Left lung (tissue), 4 donors: ENCODE measurements at regions not wholly inside any gene's neighbourhood (a gene's known extent, or its start where the extent isn't known, plus 50 kb on each side); places are given as distances from the start of the nearest gene placed in this dataset.

ENCODE experiments used
- ATAC-seq: fragments of 200-7000 bp; cut with Tn5 transposase; one replicate; pipeline ENCODE4 v1.9.1; 2020; ENCODE audit warnings: moderate library complexity
- DNase-seq, 4 donors: peaks; one replicate each; pipeline ENCODE4 v3.0.0-alpha.2; 2013 to 2020
- H3K27ac ChIP-seq, 2 donors: fragments of 200-600 bp; sonication (generic) in 1 of 2; one replicate each; pipeline versions ENCODE4 v1.5.0 to v1.8.0; 2020 to 2021
- H3K27me3 ChIP-seq, 2 donors: fragments of 200-600 bp; sonication (generic) in 1 of 2; one replicate each; pipeline versions ENCODE4 v1.5.0 to v1.8.0; 2020 to 2021
- H3K36me3 ChIP-seq, 2 donors: fragments of 200-600 bp; sonication (generic) in 1 of 2; one replicate each; pipeline versions ENCODE4 v1.5.0 to v1.8.0; 2020 to 2021
- H3K4me1 ChIP-seq, 2 donors: fragments of 200-600 bp; one replicate each; pipeline ENCODE4 v1.8.0; 2021
- H3K4me3 ChIP-seq, 2 donors: fragments of 200-600 bp; sonication (generic) in 1 of 2; one replicate each; pipeline versions ENCODE4 v1.5.0 to v1.8.0; 2020 to 2021; ENCODE audit warnings: mild to moderate bottlenecking in 1 of 2
- H3K9me3 ChIP-seq, 2 donors: fragments of 200-600 bp; sonication (generic) in 1 of 2; one replicate each; pipeline versions ENCODE4 v1.5.0 to v1.8.0; 2020 to 2021
- CTCF ChIP-seq, 2 donors: fragments of 200-600 bp; sonication (generic) in 1 of 2; IDR thresholded peaks; one replicate each; pipeline versions ENCODE4 v1.5.0 to v1.8.0; 2021; ENCODE audit warnings: antibody characterized with exemption in 2 of 2
- intact Hi-C, 2 donors: fragments of 100-400 bp; cut with DNase I; formaldehyde crosslinking; loops; one replicate each; pipeline versions ENCODE4 v1.11.2 to v1.14.2; 2022
- donor health status: DM: no; HTN: yes; CAD: no.
- donor health status: DM: no; HTN: no; CAD: no.

GRCh38 chr15:29540479-29540878 lies 270.9 kb upstream of the NSMCE3 start:
- no peak for ATAC-seq

GRCh38 chr15:29539736-29540135 lies 270.1 kb upstream of the NSMCE3 start:
- H3K4me3 ChIP-seq = no peak overlapping the region
- H3K4me1 ChIP-seq = no peaks in the 10 kb centered on the region
- ATAC-seq (no peak), DNase-seq (no peak)
- no peak overlapping the region for H3K27ac ChIP-seq
- H3K27me3 ChIP-seq = no peaks in the 10 kb centered on the region
- no peak for TF ChIP-seq CTCF (IDR thresholded peaks at IDR 0.05)
- intact Hi-C loops = no loop called here
- no peaks in the 10 kb centered on the region for H3K36me3 ChIP-seq
- no peaks in the 10 kb centered on the region for H3K9me3 ChIP-seq

More at GRCh38 chr15:29540479-29540878, 270.9 kb upstream of the NSMCE3 start:
- DNase-seq = no peak
- intact Hi-C loops = no loop called here
- no peak for TF ChIP-seq CTCF (IDR thresholded peaks at IDR 0.05)
- H3K4me3 ChIP-seq = no peak overlapping the region
- H3K27ac ChIP-seq = no peak overlapping the region
- H3K36me3 ChIP-seq = no peaks in the 10 kb centered on the region
- no peaks in the 10 kb centered on the region for H3K27me3 ChIP-seq
- peaks cover 0 to 2% of the 10 kb centered on the region in 2 donors for H3K9me3 ChIP-seq
- H3K4me1 ChIP-seq = no peaks in the 10 kb centered on the region

- ATAC-seq (no peak), DNase-seq (peak in 1 of 4 donors; percentile 45)
- Histone ChIP-seq H3K4me3 (no peak overlapping the region), H3K36me3 (no peaks in the 10 kb centered on the region), H3K27me3 (no peaks in the 10 kb centered on the region), H3K9me3 (no peaks in the 10 kb centered on the region), H3K4me1 (no peaks in the 10 kb centered on the region), H3K27ac (no peak overlapping the region)
- no peak for TF ChIP-seq CTCF (IDR thresholded peaks at IDR 0.05)
- intact Hi-C loops = no loop called here
These were observed 268.4 kb upstream of the NSMCE3 start for GRCh38 chr15:29538044-29538443.

GRCh38 chr15:29535952-29536351 lies 266.3 kb upstream of the NSMCE3 start:
- H3K4me3 ChIP-seq = no peak overlapping the region
- H3K27ac ChIP-seq = no peak overlapping the region
- H3K27me3 ChIP-seq = no peaks in the 10 kb centered on the region
- no peaks in the 10 kb centered on the region for H3K36me3 ChIP-seq
- DNase-seq (no peak), ATAC-seq (no peak)
- H3K4me1 ChIP-seq = no peaks in the 10 kb centered on the region
- TF ChIP-seq CTCF (IDR thresholded peaks at IDR 0.05) = no peak
- intact Hi-C loops = no loop called here
- no peaks in the 10 kb centered on the region for H3K9me3 ChIP-seq

- no peak overlapping the region for H3K27ac ChIP-seq
- no peak for TF ChIP-seq CTCF (IDR thresholded peaks at IDR 0.05)
- H3K4me3 ChIP-seq = no peak overlapping the region
- H3K36me3 ChIP-seq = no peaks in the 10 kb centered on the region
- no peaks in the 10 kb centered on the region for H3K27me3 ChIP-seq
- DNase-seq (no peak), ATAC-seq (peak; percentile 29)
- intact Hi-C loops = no loop called here
- H3K9me3 ChIP-seq = no peaks in the 10 kb centered on the region
- no peaks in the 10 kb centered on the region for H3K4me1 ChIP-seq
These were observed 264.8 kb upstream of the NSMCE3 start for GRCh38 chr15:29534378-29534777.
